Neural progenitor cell (in vitro differentiated cells): ENCODE measurements at regions not wholly inside any gene's neighbourhood (a gene's known extent, or its start where the extent isn't known, plus 50 kb on each side); places are given as distances from the start of the nearest gene placed in this dataset.
A peak's percentile ranks its signal among the peaks of the same experiment; 100 is the strongest.

ENCODE experiments used
- DNase-seq: peaks from one replicate; pipeline ENCODE4 v3.0.0-alpha.2; 2016; ENCODE audit warnings: low spot score
- H2AFZ ChIP-seq: fragments of 200-600 bp; sonication (generic); replicated peaks from 2 replicates; pipeline ENCODE4 v1.6.1; 2016; ENCODE audit warnings: antibody characterized with exemption
- H3F3A ChIP-seq: fragments of 200-600 bp; sonication (generic); 2 replicates; pipeline ENCODE4 v1.6.1; 2016; ENCODE audit warnings: antibody characterized with exemption, low read depth
- H3K27ac ChIP-seq: fragments of 200-600 bp; sonication (generic); 2 replicates; pipeline ENCODE4 v1.5.1; 2016; ENCODE audit warnings: mild to moderate bottlenecking
- H3K27me3 ChIP-seq: fragments of 200-600 bp; sonication (generic); 2 replicates; pipeline ENCODE4 v1.6.1; 2016; ENCODE audit warnings: mild to moderate bottlenecking, moderate library complexity
- H3K36me3 ChIP-seq: fragments of 200-600 bp; sonication (generic); 2 replicates; pipeline ENCODE4 v1.5.1; 2016
- H3K4me1 ChIP-seq: fragments of 200-600 bp; sonication (generic); 2 replicates; pipeline ENCODE4 v1.6.1; 2016; ENCODE audit warnings: mixed run types
- H3K4me2 ChIP-seq: fragments of 200-600 bp; sonication (generic); 2 replicates; pipeline ENCODE4 v1.6.1; 2016
- H3K4me3 ChIP-seq: fragments of 200-600 bp; sonication (generic); 2 replicates; pipeline ENCODE4 v1.5.1; 2016
- H3K79me2 ChIP-seq: fragments of 200-600 bp; sonication (generic); 2 replicates; pipeline ENCODE4 v1.6.1; 2016; ENCODE audit warnings: low read depth
- H3K9ac ChIP-seq: fragments of 200-600 bp; sonication (generic); 2 replicates; pipeline ENCODE4 v1.6.1; 2016
- H3K9me3 ChIP-seq: fragments of 200-600 bp; sonication (generic); 2 replicates; pipeline ENCODE4 v1.5.1; 2016; ENCODE audit warnings: low read depth
- H4K20me1 ChIP-seq: fragments of 200-600 bp; sonication (generic); 2 replicates; pipeline ENCODE4 v1.6.1; 2016; ENCODE audit warnings: low read depth
- H3K27ac Mint-ChIP-seq: 3 replicates; pipeline ENCODE4 v1.8.0; 2021; ENCODE audit warnings: mixed read lengths
- H3K27me3 Mint-ChIP-seq: 2 replicates; pipeline ENCODE4 v1.8.0; 2022; ENCODE audit warnings: low read depth, mild to moderate bottlenecking, inconsistent platforms, moderate library complexity, mixed read lengths; ENCODE audit not compliant: insufficient read depth
- H3K36me3 Mint-ChIP-seq: 3 replicates; pipeline ENCODE4 v1.8.0; 2021; ENCODE audit warnings: mixed read lengths
- H3K4me1 Mint-ChIP-seq: 3 replicates; pipeline ENCODE4 v1.8.0; 2021; ENCODE audit warnings: mixed read lengths
- H3K4me3 Mint-ChIP-seq: 3 replicates; pipeline ENCODE4 v1.8.0; 2021; ENCODE audit warnings: mild to moderate bottlenecking, moderate library complexity, mixed read lengths
- H3K9me3 Mint-ChIP-seq: 3 replicates; pipeline ENCODE4 v1.8.0; 2020; ENCODE audit warnings: mixed read lengths
- EZH2 ChIP-seq: fragments of 200-600 bp; sonication (generic); IDR thresholded peaks from 2 replicates; pipeline ENCODE4 v1.6.1; 2017; ENCODE audit warnings: antibody characterized with exemption, mild to moderate bottlenecking, moderate library complexity
- EZH2phosphoT487 ChIP-seq: fragments of 200-600 bp; sonication (generic); IDR thresholded peaks from 2 replicates; pipeline ENCODE4 v1.6.1; 2017; ENCODE audit warnings: antibody characterized with exemption
- TF ChIP-seq, protein P1 (sequence below): fragments of 200-600 bp; sonication (generic); IDR thresholded peaks from 2 replicates; pipeline ENCODE4 v1.5.1; 2017; ENCODE audit warnings: antibody characterized with exemption, mild to moderate bottlenecking

DNA sequence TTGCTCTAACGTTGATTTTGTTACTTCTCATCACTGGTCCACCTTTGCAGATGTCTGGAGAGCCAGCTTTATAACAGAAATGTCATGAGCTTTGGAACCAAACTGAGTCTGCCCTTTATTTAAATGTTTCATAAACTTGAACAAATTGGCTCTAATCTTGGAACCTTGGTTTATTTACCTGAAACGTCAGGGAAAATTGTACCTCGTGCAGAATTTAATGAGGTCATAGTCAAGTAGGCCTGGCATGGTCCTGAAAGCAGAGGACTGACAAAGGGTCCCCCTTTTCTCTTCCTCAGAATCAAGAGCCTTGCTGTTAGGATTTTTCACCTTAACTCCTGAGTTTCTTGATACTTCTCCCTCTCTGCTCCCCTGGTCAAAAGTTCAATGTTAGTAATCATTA is 828.0 kb downstream of the GRID1 start:
- Histone ChIP-seq H3F3A (peaks cover 8% of the 10 kb centered on the region), H3K4me1 (peaks cover 14% of the 10 kb centered on the region), H3K27me3 (no peaks in the 10 kb centered on the region), H3K79me2 (no peaks in the 10 kb centered on the region), H2AFZ (no peak overlapping the region), H3K4me3 (no peak overlapping the region), H3K27ac (no peak overlapping the region), H3K9ac (no peak overlapping the region), H3K4me2 (no peak overlapping the region), H4K20me1 (no peaks in the 10 kb centered on the region), H3K36me3 (no peaks in the 10 kb centered on the region), H3K9me3 (no peaks in the 10 kb centered on the region)
- no peak overlapping the region for H3K27ac Mint-ChIP-seq
- no peaks in the 10 kb centered on the region for H3K36me3 Mint-ChIP-seq
- H3K9me3 Mint-ChIP-seq, result peaks cover 2% of the 10 kb centered on the region
- H3K4me1 Mint-ChIP-seq, result peaks cover 21% of the 10 kb centered on the region
- no peak for DNase-seq
- TF ChIP-seq EZH2, result no peak
- TF ChIP-seq, protein P1, sequence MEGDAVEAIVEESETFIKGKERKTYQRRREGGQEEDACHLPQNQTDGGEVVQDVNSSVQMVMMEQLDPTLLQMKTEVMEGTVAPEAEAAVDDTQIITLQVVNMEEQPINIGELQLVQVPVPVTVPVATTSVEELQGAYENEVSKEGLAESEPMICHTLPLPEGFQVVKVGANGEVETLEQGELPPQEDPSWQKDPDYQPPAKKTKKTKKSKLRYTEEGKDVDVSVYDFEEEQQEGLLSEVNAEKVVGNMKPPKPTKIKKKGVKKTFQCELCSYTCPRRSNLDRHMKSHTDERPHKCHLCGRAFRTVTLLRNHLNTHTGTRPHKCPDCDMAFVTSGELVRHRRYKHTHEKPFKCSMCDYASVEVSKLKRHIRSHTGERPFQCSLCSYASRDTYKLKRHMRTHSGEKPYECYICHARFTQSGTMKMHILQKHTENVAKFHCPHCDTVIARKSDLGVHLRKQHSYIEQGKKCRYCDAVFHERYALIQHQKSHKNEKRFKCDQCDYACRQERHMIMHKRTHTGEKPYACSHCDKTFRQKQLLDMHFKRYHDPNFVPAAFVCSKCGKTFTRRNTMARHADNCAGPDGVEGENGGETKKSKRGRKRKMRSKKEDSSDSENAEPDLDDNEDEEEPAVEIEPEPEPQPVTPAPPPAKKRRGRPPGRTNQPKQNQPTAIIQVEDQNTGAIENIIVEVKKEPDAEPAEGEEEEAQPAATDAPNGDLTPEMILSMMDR, result no peak
- no peak for TF ChIP-seq EZH2phosphoT487
- no peaks in the 10 kb centered on the region for H3K27me3 Mint-ChIP-seq
- no peak overlapping the region for H3K4me3 Mint-ChIP-seq

GRCh38 chr10:85542152-85542551 is 824.4 kb downstream of the GRID1 start:
- no peaks in the 10 kb centered on the region for H3K79me2 ChIP-seq
- no peaks in the 10 kb centered on the region for H3K27me3 ChIP-seq
- Mint-ChIP-seq H3K27me3 (peaks cover 2% of the 10 kb centered on the region), H3K36me3 (no peaks in the 10 kb centered on the region), H3K4me3 (no peak overlapping the region), H3K4me1 (peaks cover 30% of the 10 kb centered on the region), H3K27ac (peak overlapping the region; percentile 58), H3K9me3 (peaks cover 4% of the 10 kb centered on the region)
- H3F3A ChIP-seq, result peaks cover 8% of the 10 kb centered on the region
- H3K27ac ChIP-seq, result no peak overlapping the region
- no peak overlapping the region for H2AFZ ChIP-seq
- no peak overlapping the region for H3K9ac ChIP-seq
- H4K20me1 ChIP-seq, result no peaks in the 10 kb centered on the region
- peak overlapping the region; percentile 25 for H3K4me2 ChIP-seq
- H3K4me3 ChIP-seq, result no peak overlapping the region
- DNase-seq, result no peak
- H3K4me1 ChIP-seq, result peaks cover 14% of the 10 kb centered on the region
- TF ChIP-seq EZH2, result no peak
- no peak for TF ChIP-seq EZH2phosphoT487
- TF ChIP-seq, protein P1, result no peak
- no peaks in the 10 kb centered on the region for H3K36me3 ChIP-seq
- no peaks in the 10 kb centered on the region for H3K9me3 ChIP-seq

GRCh38 chr10:85542936-85543730 is 823.5 kb downstream of the GRID1 start:
- H3K27ac Mint-ChIP-seq, result peak overlapping the region; percentile 25
- Histone ChIP-seq H4K20me1 (no peaks in the 10 kb centered on the region), H3K27me3 (no peaks in the 10 kb centered on the region), H3K27ac (no peak overlapping the region), H3K4me3 (no peak overlapping the region), H3K9ac (no peak overlapping the region), H3K36me3 (no peaks in the 10 kb centered on the region), H3K9me3 (no peaks in the 10 kb centered on the region), H3K79me2 (no peaks in the 10 kb centered on the region), H3K4me2 (peak overlapping the region; percentile 25), H2AFZ (no peak overlapping the region), H3K4me1 (peaks cover 14% of the 10 kb centered on the region), H3F3A (peaks cover 13% of the 10 kb centered on the region)
- DNase-seq, result peak; percentile 33
- TF ChIP-seq, protein P1, result no peak
- TF ChIP-seq EZH2 (no peak), EZH2phosphoT487 (no peak)
- H3K36me3 Mint-ChIP-seq, result no peaks in the 10 kb centered on the region
- H3K4me3 Mint-ChIP-seq, result no peak overlapping the region
- peaks cover 3% of the 10 kb centered on the region for H3K9me3 Mint-ChIP-seq
- peaks cover 36% of the 10 kb centered on the region for H3K4me1 Mint-ChIP-seq
- H3K27me3 Mint-ChIP-seq, result peaks cover 2% of the 10 kb centered on the region
